ENCODE measurements at regions not wholly inside any gene's neighbourhood (a gene's known extent, or its start where the extent isn't known, plus 50 kb on each side); places are given as distances from the start of the nearest gene placed in this dataset.

DNA sequence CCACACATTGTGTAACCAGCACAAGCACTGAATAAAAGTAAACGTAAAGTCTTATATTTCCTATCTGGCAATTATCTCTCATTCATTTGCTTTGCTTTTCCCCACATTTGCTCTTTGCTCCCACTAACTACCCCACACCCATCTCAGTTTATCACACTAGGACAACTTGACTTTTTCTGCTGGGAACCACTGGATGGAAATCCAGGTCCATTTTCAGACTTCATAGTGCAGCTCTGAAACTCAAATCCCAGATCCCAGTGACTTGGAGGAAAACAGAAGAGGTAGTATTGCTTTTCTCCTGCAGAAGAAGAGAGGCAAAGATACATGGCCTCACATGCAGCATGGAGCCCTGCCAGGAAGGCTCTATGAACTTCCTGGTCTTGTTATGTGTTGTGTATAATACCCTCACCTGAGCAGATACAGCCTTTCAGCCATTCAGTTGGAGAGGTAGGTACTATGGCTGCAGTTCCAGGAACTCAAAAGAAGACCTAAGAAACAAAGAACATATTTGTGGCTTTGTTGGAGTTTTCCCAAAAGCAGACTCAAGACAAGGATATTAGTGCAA lies 90.0 kb upstream of the NIPBL start:
- no peak for TF ChIP-seq POLR2A (IDR thresholded peaks at IDR 0.05)
- TF ChIP-seq, protein P1, sequence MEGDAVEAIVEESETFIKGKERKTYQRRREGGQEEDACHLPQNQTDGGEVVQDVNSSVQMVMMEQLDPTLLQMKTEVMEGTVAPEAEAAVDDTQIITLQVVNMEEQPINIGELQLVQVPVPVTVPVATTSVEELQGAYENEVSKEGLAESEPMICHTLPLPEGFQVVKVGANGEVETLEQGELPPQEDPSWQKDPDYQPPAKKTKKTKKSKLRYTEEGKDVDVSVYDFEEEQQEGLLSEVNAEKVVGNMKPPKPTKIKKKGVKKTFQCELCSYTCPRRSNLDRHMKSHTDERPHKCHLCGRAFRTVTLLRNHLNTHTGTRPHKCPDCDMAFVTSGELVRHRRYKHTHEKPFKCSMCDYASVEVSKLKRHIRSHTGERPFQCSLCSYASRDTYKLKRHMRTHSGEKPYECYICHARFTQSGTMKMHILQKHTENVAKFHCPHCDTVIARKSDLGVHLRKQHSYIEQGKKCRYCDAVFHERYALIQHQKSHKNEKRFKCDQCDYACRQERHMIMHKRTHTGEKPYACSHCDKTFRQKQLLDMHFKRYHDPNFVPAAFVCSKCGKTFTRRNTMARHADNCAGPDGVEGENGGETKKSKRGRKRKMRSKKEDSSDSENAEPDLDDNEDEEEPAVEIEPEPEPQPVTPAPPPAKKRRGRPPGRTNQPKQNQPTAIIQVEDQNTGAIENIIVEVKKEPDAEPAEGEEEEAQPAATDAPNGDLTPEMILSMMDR (IDR thresholded peaks at IDR 0.05): no peak
- TF ChIP-seq POLR2AphosphoS5 (IDR thresholded peaks at IDR 0.05): no peak

Measured in transverse colon (tissue), 4 donors.